H9 (cell line): ENCODE measurements at regions not wholly inside any gene's neighbourhood (a gene's known extent, or its start where the extent isn't known, plus 50 kb on each side); places are given as distances from the start of the nearest gene placed in this dataset.

Source experiments
- DNase-seq: peaks from one replicate; pipeline ENCODE4 v3.0.0-alpha.2; 2017
- H2AFZ ChIP-seq: one replicate; pipeline ENCODE4 v1.6.1; 2013; ENCODE audit warnings: mild to moderate bottlenecking, low read length, control low read depth, moderate library complexity
- H2AK5ac ChIP-seq: 2 replicates; pipeline ENCODE4 v1.6.1; 2013; ENCODE audit warnings: low read length, control low read depth, mixed read lengths; ENCODE audit not compliant: insufficient read length
- H2BK120ac ChIP-seq: one replicate; pipeline ENCODE4 v1.6.1; 2013; ENCODE audit warnings: low read depth, mild to moderate bottlenecking, low read length, control low read depth, inconsistent platforms; ENCODE audit not compliant: poor library complexity, severe bottlenecking
- H2BK12ac ChIP-seq: 2 replicates; pipeline ENCODE4 v1.6.1; 2013; ENCODE audit warnings: low read length, control low read depth, mixed read lengths, low read depth; ENCODE audit not compliant: insufficient read length
- H2BK15ac ChIP-seq: 2 replicates; pipeline ENCODE4 v1.6.1; 2013; ENCODE audit warnings: low read depth, low read length, control low read depth
- H2BK20ac ChIP-seq: one replicate; pipeline ENCODE4 v1.6.1; 2013; ENCODE audit warnings: low read depth, mild to moderate bottlenecking, low read length, control low read depth, inconsistent platforms; ENCODE audit not compliant: poor library complexity, severe bottlenecking
- H2BK5ac ChIP-seq: 2 replicates; pipeline ENCODE4 v1.6.1; 2013; ENCODE audit warnings: low read length, control low read depth, mixed read lengths; ENCODE audit not compliant: insufficient read length
- H3K14ac ChIP-seq: 2 replicates; pipeline ENCODE4 v1.6.1; 2013; ENCODE audit warnings: low read length, control low read depth; ENCODE audit not compliant: insufficient read depth
- H3K18ac ChIP-seq: 2 replicates; pipeline ENCODE4 v1.6.1; 2013; ENCODE audit warnings: low read depth, mild to moderate bottlenecking, mixed read lengths, low read length, control low read depth; ENCODE audit not compliant: insufficient read length
- H3K23ac ChIP-seq: 2 replicates; pipeline ENCODE4 v1.6.1; 2013; ENCODE audit warnings: low read length, control low read depth, mixed read lengths, low read depth; ENCODE audit not compliant: insufficient read length
- H3K23me2 ChIP-seq: 2 replicates; pipeline ENCODE4 v1.6.1; 2013; ENCODE audit warnings: low read depth, mild to moderate bottlenecking, mixed read lengths, low read length, control low read depth; ENCODE audit not compliant: insufficient read length, poor library complexity, severe bottlenecking
- H3K27ac ChIP-seq: 2 replicates; pipeline ENCODE4 v1.5.1; 2013; ENCODE audit warnings: low read length, control low read depth, mixed read lengths, low read depth; ENCODE audit not compliant: insufficient read length
- H3K27me3 ChIP-seq: 2 replicates; pipeline ENCODE4 v1.6.1; 2013; ENCODE audit warnings: low read length, control low read depth, inconsistent platforms; ENCODE audit not compliant: insufficient read depth
- H3K4ac ChIP-seq: 2 replicates; pipeline ENCODE4 v1.6.1; 2013; ENCODE audit warnings: low read depth, mild to moderate bottlenecking, control low read depth, inconsistent platforms, low read length, moderate library complexity
- H3K4me1 ChIP-seq: 2 replicates; pipeline ENCODE4 v1.6.1; 2013; ENCODE audit warnings: low read length, control low read depth, inconsistent platforms; ENCODE audit not compliant: insufficient read depth
- H3K4me2 ChIP-seq: 2 replicates; pipeline ENCODE4 v1.6.1; 2013; ENCODE audit warnings: low read length, control low read depth, mixed read lengths; ENCODE audit not compliant: insufficient read length, insufficient read depth
- H3K56ac ChIP-seq: 2 replicates; pipeline ENCODE4 v1.6.1; 2013; ENCODE audit warnings: low read depth, mild to moderate bottlenecking, mixed read lengths, low read length, control low read depth; ENCODE audit not compliant: insufficient read length
- H3K79me1 ChIP-seq: 2 replicates; pipeline ENCODE4 v1.6.1; 2013; ENCODE audit warnings: low read depth, mild to moderate bottlenecking, moderate library complexity, low read length, control low read depth, inconsistent platforms; ENCODE audit not compliant: insufficient read depth, poor library complexity, severe bottlenecking
- H3K79me2 ChIP-seq: 2 replicates; pipeline ENCODE4 v1.6.1; 2013; ENCODE audit warnings: low read length, control low read depth, inconsistent platforms; ENCODE audit not compliant: insufficient read depth
- H3K9ac ChIP-seq: 2 replicates; pipeline ENCODE4 v1.6.1; 2013; ENCODE audit warnings: low read length, control low read depth, mixed read lengths; ENCODE audit not compliant: insufficient read length; ENCODE audit errors: extremely low read depth
- H3K9me3 ChIP-seq: one replicate; pipeline ENCODE4 v1.6.1; 2013; ENCODE audit warnings: low read depth, low read length, inconsistent platforms; ENCODE audit not compliant: control insufficient read depth
- H3T11ph ChIP-seq: one replicate; pipeline ENCODE4 v1.6.1; 2013; ENCODE audit warnings: mild to moderate bottlenecking, low read length, control low read depth, inconsistent platforms
- H4K20me1 ChIP-seq: one replicate; pipeline ENCODE4 v1.6.1; 2013; ENCODE audit not compliant: control insufficient read depth, insufficient read length, insufficient read depth
- H4K5ac ChIP-seq: 2 replicates; pipeline ENCODE4 v1.6.1; 2013; ENCODE audit warnings: low read depth, mild to moderate bottlenecking, mixed read lengths, low read length, control low read depth; ENCODE audit not compliant: insufficient read length
- H4K8ac ChIP-seq: replicated peaks from 2 replicates; pipeline ENCODE4 v1.6.1; 2013; ENCODE audit warnings: low read length, control low read depth, mixed read lengths, low read depth; ENCODE audit not compliant: insufficient read length
- H4K91ac ChIP-seq: 2 replicates; pipeline ENCODE4 v1.6.1; 2013; ENCODE audit warnings: low read depth, mild to moderate bottlenecking, moderate library complexity, mixed read lengths, low read length, control low read depth; ENCODE audit not compliant: insufficient read length
- H3K27ac Mint-ChIP-seq, 3 experiments: 2 replicates in 2 of 3; 3 replicates in 1 of 3; pipeline ENCODE4 v1.8.0; 2020 to 2021; ENCODE audit warnings: mixed read lengths in 3 of 3, mild to moderate bottlenecking in 1 of 3, moderate library complexity in 1 of 3
- H3K27me3 Mint-ChIP-seq: 2 replicates; pipeline ENCODE4 v1.8.0; 2021; ENCODE audit warnings: low read depth, mild to moderate bottlenecking, moderate library complexity, mixed read lengths
- H3K36me3 Mint-ChIP-seq, 3 experiments: 2 replicates in 2 of 3; 3 replicates in 1 of 3; pipeline ENCODE4 v1.8.0; 2020 to 2021; ENCODE audit warnings: low read depth in 3 of 3, mixed read lengths in 3 of 3; ENCODE audit not compliant: insufficient read depth in 1 of 3
- H3K4me1 Mint-ChIP-seq, 2 experiments: 2 replicates each; pipeline ENCODE4 v1.8.0; 2020; ENCODE audit warnings: mixed read lengths in 2 of 2
- H3K4me3 Mint-ChIP-seq, 2 experiments: 2 replicates in 1 of 2; 3 replicates in 1 of 2; pipeline ENCODE4 v1.8.0; 2020 to 2021; ENCODE audit warnings: mild to moderate bottlenecking in 2 of 2, mixed read lengths in 2 of 2, moderate library complexity in 1 of 2
- H3K9me3 Mint-ChIP-seq, 2 experiments: 2 replicates in 1 of 2; 3 replicates in 1 of 2; pipeline ENCODE4 v1.8.0; 2020; ENCODE audit warnings: mild to moderate bottlenecking in 2 of 2, mixed read lengths in 2 of 2, moderate library complexity in 1 of 2
- CTCF ChIP-seq: fragments of 200-600 bp; sonication (generic); conservative IDR thresholded peaks from 3 replicates; pipeline ENCODE4 v1.8.0; 2021; ENCODE audit warnings: antibody characterized with exemption, mild to moderate bottlenecking
- whole genome bisulfite sequencing: extraction: QIAGEN DNeasy Blood & Tissue Kit; methylation state at CpG from one replicate; pipeline ENCODE4 v1.1.7; 2013; ENCODE audit warnings: missing lambda C conversion rate, low lambda C conversion rate, mixed read lengths; ENCODE audit not compliant: insufficient read length; ENCODE audit errors: extremely low coverage; 5-methylcytosine and 5-hydroxymethylcytosine counted together

GRCh38 chr11:26032241-26032640 lies 299.7 kb upstream of the ANO3 start:
- H3K4me2 ChIP-seq: no peak overlapping the region
- Mint-ChIP-seq H3K27me3 (no peaks in the 10 kb centered on the region), H3K4me1 (peaks cover 0 to 7% of the 10 kb centered on the region in 2 experiments; a peak in 1 of 4 replicates), H3K27ac (no peak overlapping the region), H3K9me3 (no peaks in the 10 kb centered on the region), H3K36me3 (no peaks in the 10 kb centered on the region), H3K4me3 (no peak overlapping the region)
- no peak overlapping the region for H4K5ac ChIP-seq
- no peak overlapping the region for H3K14ac ChIP-seq
- H2BK120ac ChIP-seq: no peak overlapping the region
- H3K27me3 ChIP-seq: no peaks in the 10 kb centered on the region
- TF ChIP-seq CTCF: no peak
- no peaks in the 10 kb centered on the region for H3K9me3 ChIP-seq
- no peak overlapping the region for H3K23ac ChIP-seq
- DNase-seq: no peak
- no CpG with 5 or more reads among the region's 2 CpGs for WGBS
- H3K79me2 ChIP-seq: no peaks in the 10 kb centered on the region
- no peak overlapping the region for H3K18ac ChIP-seq
- H3K27ac ChIP-seq: no peak overlapping the region
- no peak overlapping the region for H2BK20ac ChIP-seq
- no peak overlapping the region for H2AK5ac ChIP-seq
- H4K8ac ChIP-seq: no peak overlapping the region
- H3K23me2 ChIP-seq: no peaks in the 10 kb centered on the region
- H3T11ph ChIP-seq: no peak overlapping the region
- H3K56ac ChIP-seq: no peak overlapping the region
- H2AFZ ChIP-seq: no peak overlapping the region
- H3K4me1 ChIP-seq: no peaks in the 10 kb centered on the region
- H3K9ac ChIP-seq: no peak overlapping the region
- no peak overlapping the region for H2BK15ac ChIP-seq
- H4K91ac ChIP-seq: no peak overlapping the region
- H4K20me1 ChIP-seq: no peaks in the 10 kb centered on the region
- no peak overlapping the region for H3K4ac ChIP-seq
- H2BK12ac ChIP-seq: no peak overlapping the region
- no peaks in the 10 kb centered on the region for H3K79me1 ChIP-seq
- H2BK5ac ChIP-seq: no peak overlapping the region
